GM23248 (cell line): ENCODE measurements at regions not wholly inside any gene's neighbourhood (a gene's known extent, or its start where the extent isn't known, plus 50 kb on each side); places are given as distances from the start of the nearest gene placed in this dataset.

ENCODE experiments used
- DNase-seq: peaks from one replicate; pipeline ENCODE4 v3.0.0-alpha.2; 2015
- H2AFZ ChIP-seq: fragments of 200-600 bp; sonication (generic); 2 replicates; pipeline ENCODE4 v1.6.1; 2016; ENCODE audit warnings: antibody characterized with exemption
- H3F3A ChIP-seq: fragments of 200-600 bp; sonication (generic); 2 replicates; pipeline ENCODE4 v1.6.1; 2016; ENCODE audit warnings: mild to moderate bottlenecking, antibody characterized with exemption, mixed run types; ENCODE audit not compliant: insufficient read depth
- H3K27ac ChIP-seq: fragments of 200-600 bp; sonication (generic); 2 replicates; pipeline ENCODE4 v1.5.1; 2016; ENCODE audit warnings: mild to moderate bottlenecking
- H3K27me3 ChIP-seq: fragments of 200-600 bp; sonication (generic); replicated peaks from 2 replicates; pipeline ENCODE4 v1.6.1; 2016; ENCODE audit warnings: mild to moderate bottlenecking; ENCODE audit not compliant: insufficient read depth
- H3K36me3 ChIP-seq: fragments of 200-600 bp; sonication (generic); 2 replicates; pipeline ENCODE4 v1.6.1; 2016; ENCODE audit warnings: low read depth, mild to moderate bottlenecking
- H3K4me1 ChIP-seq: fragments of 200-600 bp; sonication (generic); 2 replicates; pipeline ENCODE4 v1.6.1; 2016; ENCODE audit warnings: mild to moderate bottlenecking; ENCODE audit not compliant: insufficient read depth
- H3K4me2 ChIP-seq: fragments of 200-600 bp; sonication (generic); one replicate; pipeline ENCODE4 v1.6.1; 2016; ENCODE audit warnings: mild to moderate bottlenecking; ENCODE audit not compliant: unreplicated experiment
- H3K4me3 ChIP-seq: fragments of 200-600 bp; sonication (generic); 2 replicates; pipeline ENCODE4 v1.5.1; 2016; ENCODE audit warnings: mild to moderate bottlenecking
- H3K79me2 ChIP-seq: fragments of 200-600 bp; sonication (generic); 2 replicates; pipeline ENCODE4 v1.6.1; 2016; ENCODE audit warnings: mild to moderate bottlenecking; ENCODE audit not compliant: insufficient read depth
- H3K9ac ChIP-seq: fragments of 200-600 bp; sonication (generic); 2 replicates; pipeline ENCODE4 v1.6.1; 2016; ENCODE audit warnings: mild to moderate bottlenecking
- H3K9me2 ChIP-seq: fragments of 200-600 bp; sonication (generic); 2 replicates; pipeline ENCODE4 v1.6.1; 2016; ENCODE audit warnings: mixed run types, mild to moderate bottlenecking, moderate library complexity; ENCODE audit not compliant: insufficient read depth
- H3K9me3 ChIP-seq: fragments of 200-600 bp; sonication (generic); one replicate; pipeline ENCODE4 v1.6.1; 2017; ENCODE audit warnings: low read depth
- H4K20me1 ChIP-seq: fragments of 200-600 bp; sonication (generic); 2 replicates; pipeline ENCODE4 v1.6.0; 2016; ENCODE audit not compliant: insufficient read depth
- EZH2 ChIP-seq: fragments of 200-600 bp; sonication (generic); IDR thresholded peaks from 2 replicates; pipeline ENCODE4 v1.6.1; 2018; ENCODE audit warnings: antibody characterized with exemption, mild to moderate bottlenecking; ENCODE audit not compliant: insufficient read depth, poor library complexity, severe bottlenecking
- EZH2phosphoT487 ChIP-seq: fragments of 200-600 bp; sonication (generic); IDR thresholded peaks from 2 replicates; pipeline ENCODE4 v1.6.1; 2018; ENCODE audit warnings: antibody characterized with exemption, moderate library complexity, mild to moderate bottlenecking, low read depth; ENCODE audit not compliant: insufficient read depth
- WGBS, 2 experiments: methylation state at CpG; one replicate each; pipeline ENCODE4 v1.1.6; 2015 to 2017; ENCODE audit warnings: low lambda C conversion rate in 2 of 2, low coverage in 1 of 2; ENCODE audit errors: missing lambda C conversion rate in 2 of 2; 5-methylcytosine and 5-hydroxymethylcytosine counted together
- in situ Hi-C: fragments of 300-500 bp; cut with MboI; formaldehyde crosslinking; loops from 2 replicates; pipeline ENCODE4 v1.15.0; 2020

DNA sequence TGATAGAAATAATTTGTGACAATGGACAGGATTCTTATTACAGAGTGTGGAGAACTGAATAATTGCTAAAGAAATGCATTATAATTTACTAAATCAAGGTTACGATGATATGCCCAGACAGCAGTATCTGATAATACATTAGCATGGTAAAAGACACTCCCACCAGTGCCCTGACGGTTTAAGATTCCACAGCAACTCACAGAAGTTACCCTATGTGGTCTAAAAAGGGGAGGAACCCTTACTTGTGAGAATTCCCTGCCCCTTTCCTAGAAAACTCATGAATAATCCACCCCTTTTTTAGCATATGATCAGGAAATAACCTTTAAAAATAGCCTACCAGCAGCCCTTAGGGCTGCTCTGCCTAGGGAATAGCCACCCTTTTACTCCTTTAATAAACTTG, 244.7 kb upstream of the SLC24A2 start:
- Histone ChIP-seq H3K4me1 (no peaks in the 10 kb centered on the region), H3K27me3 (0 out of 2 replicates have a peak, but pooled peaks cover 5% of the 10 kb centered on the region), H3F3A (no peaks in the 10 kb centered on the region), H3K9ac (no peak overlapping the region), H3K9me3 (no peaks in the 10 kb centered on the region), H3K4me2 (no peak overlapping the region), H3K9me2 (no peaks in the 10 kb centered on the region), H3K4me3 (no peak overlapping the region), H4K20me1 (no peaks in the 10 kb centered on the region), H3K36me3 (no peaks in the 10 kb centered on the region), H3K79me2 (no peaks in the 10 kb centered on the region), H2AFZ (no peak overlapping the region), H3K27ac (no peak overlapping the region)
- WGBS, 2 experiments: 30 to 40% methylated on average over 2 of the region's 2 CpGs
- in situ Hi-C loops: loop anchor here (25.0 kb wide), 1 partner anchor 146 kb away; no protein-coding TSS in a partner anchor
- TF ChIP-seq EZH2 (no peak), EZH2phosphoT487 (no peak)
- no peak for DNase-seq

- H3F3A ChIP-seq: no peaks in the 10 kb centered on the region
- H3K4me2 ChIP-seq: no peak overlapping the region
- H3K36me3 ChIP-seq: no peaks in the 10 kb centered on the region
- TF ChIP-seq EZH2: no peak
- TF ChIP-seq EZH2phosphoT487: no peak
- H3K4me1 ChIP-seq: no peaks in the 10 kb centered on the region
- H3K4me3 ChIP-seq: no peak overlapping the region
- no peak overlapping the region for H2AFZ ChIP-seq
- no peak for DNase-seq
- H3K9me2 ChIP-seq: no peaks in the 10 kb centered on the region
- 0 out of 2 replicates have a peak, but pooled peaks cover 5% of the 10 kb centered on the region for H3K27me3 ChIP-seq
- H4K20me1 ChIP-seq: no peaks in the 10 kb centered on the region
- no peaks in the 10 kb centered on the region for H3K9me3 ChIP-seq
- no peaks in the 10 kb centered on the region for H3K79me2 ChIP-seq
- no peak overlapping the region for H3K27ac ChIP-seq
- in situ Hi-C loops: loop anchor here (25.0 kb wide), 1 partner anchor 145 kb away; no protein-coding TSS in a partner anchor
- whole genome bisulfite sequencing, 2 experiments: 88% methylated on average over 8 of the region's 8 CpGs
- H3K9ac ChIP-seq: no peak overlapping the region
Observed at GRCh38 chr9:20032413-20033006, 243.7 kb upstream of the SLC24A2 start.

DNA sequence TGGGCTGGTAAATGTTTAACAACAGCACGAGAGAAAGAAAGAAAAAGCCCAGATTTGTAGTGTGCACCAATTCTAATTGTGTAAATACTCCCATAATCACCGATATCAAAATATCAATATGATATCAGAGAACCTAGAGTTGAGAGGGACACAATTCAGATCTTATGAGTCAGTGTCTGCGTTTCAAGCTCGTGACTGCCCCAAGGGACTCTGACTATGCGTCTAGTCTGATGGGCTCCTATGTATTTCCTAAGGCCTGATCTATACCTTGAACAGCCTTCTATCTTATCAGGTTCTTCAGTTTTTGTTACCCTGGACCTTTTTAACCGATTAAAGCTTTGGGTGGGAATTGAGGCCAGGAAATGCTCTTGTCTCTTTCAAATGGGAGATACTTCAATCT, 243.0 kb upstream of the SLC24A2 start:
- Histone ChIP-seq H3K4me1 (no peaks in the 10 kb centered on the region), H3K9me3 (no peaks in the 10 kb centered on the region), H3K79me2 (no peaks in the 10 kb centered on the region), H2AFZ (no peak overlapping the region), H4K20me1 (no peaks in the 10 kb centered on the region), H3F3A (no peaks in the 10 kb centered on the region), H3K27ac (no peak overlapping the region), H3K4me2 (no peak overlapping the region), H3K36me3 (no peaks in the 10 kb centered on the region), H3K9ac (no peak overlapping the region), H3K4me3 (no peak overlapping the region), H3K9me2 (no peaks in the 10 kb centered on the region), H3K27me3 (0 out of 2 replicates have a peak, but pooled peaks cover 5% of the 10 kb centered on the region)
- TF ChIP-seq EZH2phosphoT487 (no peak), EZH2 (no peak)
- 92% methylated on average over 6 of the region's 6 CpGs for WGBS, 2 experiments
- in situ Hi-C loops: loop anchor here (25.0 kb wide), 1 partner anchor 145 kb away; no protein-coding TSS in a partner anchor
- no peak for DNase-seq

DNA sequence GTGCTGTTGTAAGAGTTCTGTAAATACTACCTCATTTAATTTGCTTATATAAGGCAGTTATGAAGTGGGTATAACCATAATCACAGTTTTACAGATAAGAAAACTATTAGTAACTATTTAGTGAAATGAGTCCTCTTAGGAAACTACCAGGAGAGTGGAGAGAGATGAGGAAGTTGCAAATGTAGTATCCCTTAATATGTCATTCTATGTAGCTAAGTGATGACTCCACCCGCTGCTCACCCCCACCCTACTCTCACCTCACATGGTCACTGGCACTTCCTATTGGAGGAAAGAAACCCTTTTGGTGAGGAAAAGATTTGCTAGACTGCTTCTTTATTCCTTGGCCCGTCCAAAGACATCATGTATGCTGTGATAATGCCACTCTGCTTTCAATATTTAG, 241.8 kb upstream of the SLC24A2 start:
- WGBS, 2 experiments: 83 to 95% methylated on average over 2 of the region's 2 CpGs
- H3F3A ChIP-seq: no peaks in the 10 kb centered on the region
- H4K20me1 ChIP-seq: no peaks in the 10 kb centered on the region
- in situ Hi-C loops: loop anchor here (25.0 kb wide), 1 partner anchor 143 kb away; no protein-coding TSS in a partner anchor
- H3K27me3 ChIP-seq: 0 out of 2 replicates have a peak, but pooled peaks cover 5% of the 10 kb centered on the region
- H3K9me3 ChIP-seq: no peaks in the 10 kb centered on the region
- H3K9ac ChIP-seq: no peak overlapping the region
- no peaks in the 10 kb centered on the region for H3K9me2 ChIP-seq
- no peak for DNase-seq
- H3K4me3 ChIP-seq: no peak overlapping the region
- no peak overlapping the region for H3K4me2 ChIP-seq
- no peak for TF ChIP-seq EZH2
- TF ChIP-seq EZH2phosphoT487: no peak
- H3K79me2 ChIP-seq: no peaks in the 10 kb centered on the region
- no peaks in the 10 kb centered on the region for H3K36me3 ChIP-seq
- H3K27ac ChIP-seq: no peak overlapping the region
- H3K4me1 ChIP-seq: no peaks in the 10 kb centered on the region
- H2AFZ ChIP-seq: no peak overlapping the region
